ENCODE measurements at regions not wholly inside any gene's neighbourhood (a gene's known extent, or its start where the extent isn't known, plus 50 kb on each side); places are given as distances from the start of the nearest gene placed in this dataset.

DNA sequence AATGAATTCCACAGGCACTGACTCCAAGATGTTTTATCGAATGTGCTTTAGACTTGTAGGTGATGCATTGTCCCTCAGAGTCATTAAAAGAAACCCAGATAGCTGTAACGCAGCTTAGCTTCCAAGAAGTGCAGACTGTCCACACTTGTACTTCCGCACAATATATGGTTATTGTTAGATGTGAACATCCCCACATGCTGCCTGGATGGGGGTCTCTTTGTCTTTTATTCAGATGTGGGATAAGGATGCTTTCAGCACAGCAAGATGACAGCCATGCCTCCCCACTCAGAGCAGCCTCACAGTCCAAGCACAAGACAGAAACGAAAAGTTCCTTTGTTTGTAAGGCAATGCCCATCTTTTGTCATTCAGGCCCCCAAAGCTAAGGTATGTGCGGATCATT lies 416.6 kb downstream of the HRH4 start:
- no peak for ATAC-seq
- TF ChIP-seq RARB (CRISPR knock-in tag; IDR thresholded peaks at IDR 0.05): no peak
- TF ChIP-seq BACH2 (CRISPR knock-in tag; IDR thresholded peaks at IDR 0.05; ENCODE audit: borderline replicate concordance): no peak
- TF ChIP-seq PPARA (CRISPR knock-in tag; IDR thresholded peaks at IDR 0.05; ENCODE audit: borderline replicate concordance): no peak
- no peak for TF ChIP-seq ZFP3 (CRISPR knock-in tag; IDR thresholded peaks at IDR 0.05)

DNA sequence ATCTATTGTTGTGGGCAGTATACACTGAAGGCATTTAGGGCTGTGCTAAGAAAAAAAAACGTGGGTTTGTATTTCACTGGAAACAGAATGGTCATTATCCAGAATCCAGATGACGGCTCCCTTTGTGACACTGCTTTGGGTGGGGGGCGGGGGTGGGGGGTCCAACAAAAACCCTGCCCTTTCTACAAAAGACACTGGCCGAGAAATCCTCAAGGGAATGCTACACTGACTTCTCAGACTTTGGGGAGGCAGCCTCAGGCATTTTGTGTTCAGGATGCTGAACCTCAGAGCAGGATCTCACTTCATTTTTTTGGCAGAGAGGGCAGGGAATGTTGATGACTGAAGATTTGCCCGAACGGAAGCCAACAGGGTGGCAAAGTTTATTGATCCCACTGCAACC lies 417.1 kb downstream of the HRH4 start:
- TF ChIP-seq PPARA (CRISPR knock-in tag; IDR thresholded peaks at IDR 0.05; ENCODE audit: borderline replicate concordance) (no peak), TOX (CRISPR knock-in tag; IDR thresholded peaks at IDR 0.05; ENCODE audit: borderline replicate concordance) (no peak)
- TF ChIP-seq, protein P1, sequence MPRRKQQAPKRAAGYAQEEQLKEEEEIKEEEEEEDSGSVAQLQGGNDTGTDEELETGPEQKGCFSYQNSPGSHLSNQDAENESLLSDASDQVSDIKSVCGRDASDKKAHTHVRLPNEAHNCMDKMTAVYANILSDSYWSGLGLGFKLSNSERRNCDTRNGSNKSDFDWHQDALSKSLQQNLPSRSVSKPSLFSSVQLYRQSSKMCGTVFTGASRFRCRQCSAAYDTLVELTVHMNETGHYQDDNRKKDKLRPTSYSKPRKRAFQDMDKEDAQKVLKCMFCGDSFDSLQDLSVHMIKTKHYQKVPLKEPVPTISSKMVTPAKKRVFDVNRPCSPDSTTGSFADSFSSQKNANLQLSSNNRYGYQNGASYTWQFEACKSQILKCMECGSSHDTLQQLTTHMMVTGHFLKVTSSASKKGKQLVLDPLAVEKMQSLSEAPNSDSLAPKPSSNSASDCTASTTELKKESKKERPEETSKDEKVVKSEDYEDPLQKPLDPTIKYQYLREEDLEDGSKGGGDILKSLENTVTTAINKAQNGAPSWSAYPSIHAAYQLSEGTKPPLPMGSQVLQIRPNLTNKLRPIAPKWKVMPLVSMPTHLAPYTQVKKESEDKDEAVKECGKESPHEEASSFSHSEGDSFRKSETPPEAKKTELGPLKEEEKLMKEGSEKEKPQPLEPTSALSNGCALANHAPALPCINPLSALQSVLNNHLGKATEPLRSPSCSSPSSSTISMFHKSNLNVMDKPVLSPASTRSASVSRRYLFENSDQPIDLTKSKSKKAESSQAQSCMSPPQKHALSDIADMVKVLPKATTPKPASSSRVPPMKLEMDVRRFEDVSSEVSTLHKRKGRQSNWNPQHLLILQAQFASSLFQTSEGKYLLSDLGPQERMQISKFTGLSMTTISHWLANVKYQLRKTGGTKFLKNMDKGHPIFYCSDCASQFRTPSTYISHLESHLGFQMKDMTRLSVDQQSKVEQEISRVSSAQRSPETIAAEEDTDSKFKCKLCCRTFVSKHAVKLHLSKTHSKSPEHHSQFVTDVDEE (CRISPR knock-in tag; IDR thresholded peaks at IDR 0.05): no peak
- no peak for ATAC-seq

DNA sequence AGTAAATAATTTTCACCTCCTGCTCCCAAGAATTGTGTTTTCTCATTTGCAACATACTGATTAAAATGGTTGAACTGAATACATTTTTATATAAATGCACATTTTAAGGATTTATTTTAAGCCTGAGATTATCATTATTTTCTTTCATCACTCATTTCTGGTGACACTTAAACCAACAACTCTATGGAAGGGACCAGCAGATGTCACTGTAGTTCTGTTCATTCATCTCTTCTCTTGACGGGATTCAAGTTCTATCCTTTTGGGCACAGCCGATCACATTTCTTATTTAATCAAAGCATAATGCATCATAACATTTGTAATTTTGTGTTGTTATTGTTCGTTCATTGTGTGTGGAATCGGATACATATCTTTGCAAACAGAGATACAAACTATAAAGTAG lies 417.9 kb downstream of the HRH4 start:
- peak; percentile 85 for ATAC-seq
- no peak for TF ChIP-seq ISL1 (CRISPR knock-in tag; IDR thresholded peaks at IDR 0.05)
- TF ChIP-seq, protein P2, sequence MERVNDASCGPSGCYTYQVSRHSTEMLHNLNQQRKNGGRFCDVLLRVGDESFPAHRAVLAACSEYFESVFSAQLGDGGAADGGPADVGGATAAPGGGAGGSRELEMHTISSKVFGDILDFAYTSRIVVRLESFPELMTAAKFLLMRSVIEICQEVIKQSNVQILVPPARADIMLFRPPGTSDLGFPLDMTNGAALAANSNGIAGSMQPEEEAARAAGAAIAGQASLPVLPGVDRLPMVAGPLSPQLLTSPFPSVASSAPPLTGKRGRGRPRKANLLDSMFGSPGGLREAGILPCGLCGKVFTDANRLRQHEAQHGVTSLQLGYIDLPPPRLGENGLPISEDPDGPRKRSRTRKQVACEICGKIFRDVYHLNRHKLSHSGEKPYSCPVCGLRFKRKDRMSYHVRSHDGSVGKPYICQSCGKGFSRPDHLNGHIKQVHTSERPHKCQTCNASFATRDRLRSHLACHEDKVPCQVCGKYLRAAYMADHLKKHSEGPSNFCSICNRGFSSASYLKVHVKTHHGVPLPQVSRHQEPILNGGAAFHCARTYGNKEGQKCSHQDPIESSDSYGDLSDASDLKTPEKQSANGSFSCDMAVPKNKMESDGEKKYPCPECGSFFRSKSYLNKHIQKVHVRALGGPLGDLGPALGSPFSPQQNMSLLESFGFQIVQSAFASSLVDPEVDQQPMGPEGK (CRISPR knock-in tag; IDR thresholded peaks at IDR 0.05; ENCODE audit: borderline replicate concordance): no peak
- TF ChIP-seq SNAI2 (CRISPR knock-in tag; IDR thresholded peaks at IDR 0.05): no peak
- TF ChIP-seq TCF4 (CRISPR knock-in tag; IDR thresholded peaks at IDR 0.05; ENCODE audit: borderline replicate concordance): no peak
- no peak for TF ChIP-seq ZFP30 (CRISPR knock-in tag; IDR thresholded peaks at IDR 0.05)
- no peak for TF ChIP-seq BACH2 (CRISPR knock-in tag; IDR thresholded peaks at IDR 0.05; ENCODE audit: borderline replicate concordance)
- TF ChIP-seq, protein P3, sequence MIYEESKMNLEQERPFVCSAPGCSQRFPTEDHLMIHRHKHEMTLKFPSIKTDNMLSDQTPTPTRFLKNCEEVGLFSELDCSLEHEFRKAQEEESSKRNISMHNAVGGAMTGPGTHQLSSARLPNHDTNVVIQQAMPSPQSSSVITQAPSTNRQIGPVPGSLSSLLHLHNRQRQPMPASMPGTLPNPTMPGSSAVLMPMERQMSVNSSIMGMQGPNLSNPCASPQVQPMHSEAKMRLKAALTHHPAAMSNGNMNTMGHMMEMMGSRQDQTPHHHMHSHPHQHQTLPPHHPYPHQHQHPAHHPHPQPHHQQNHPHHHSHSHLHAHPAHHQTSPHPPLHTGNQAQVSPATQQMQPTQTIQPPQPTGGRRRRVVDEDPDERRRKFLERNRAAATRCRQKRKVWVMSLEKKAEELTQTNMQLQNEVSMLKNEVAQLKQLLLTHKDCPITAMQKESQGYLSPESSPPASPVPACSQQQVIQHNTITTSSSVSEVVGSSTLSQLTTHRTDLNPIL (CRISPR knock-in tag; IDR thresholded peaks at IDR 0.05; ENCODE audit: low read depth): no peak
- no peak for TF ChIP-seq ZFP3 (CRISPR knock-in tag; IDR thresholded peaks at IDR 0.05)
- no peak for TF ChIP-seq OSR1 (CRISPR knock-in tag; IDR thresholded peaks at IDR 0.05)
- TF ChIP-seq ESRRG (CRISPR knock-in tag; IDR thresholded peaks at IDR 0.05): no peak
- TF ChIP-seq GLIS3 (CRISPR knock-in tag; IDR thresholded peaks at IDR 0.05): no peak
- TF ChIP-seq, protein P4, sequence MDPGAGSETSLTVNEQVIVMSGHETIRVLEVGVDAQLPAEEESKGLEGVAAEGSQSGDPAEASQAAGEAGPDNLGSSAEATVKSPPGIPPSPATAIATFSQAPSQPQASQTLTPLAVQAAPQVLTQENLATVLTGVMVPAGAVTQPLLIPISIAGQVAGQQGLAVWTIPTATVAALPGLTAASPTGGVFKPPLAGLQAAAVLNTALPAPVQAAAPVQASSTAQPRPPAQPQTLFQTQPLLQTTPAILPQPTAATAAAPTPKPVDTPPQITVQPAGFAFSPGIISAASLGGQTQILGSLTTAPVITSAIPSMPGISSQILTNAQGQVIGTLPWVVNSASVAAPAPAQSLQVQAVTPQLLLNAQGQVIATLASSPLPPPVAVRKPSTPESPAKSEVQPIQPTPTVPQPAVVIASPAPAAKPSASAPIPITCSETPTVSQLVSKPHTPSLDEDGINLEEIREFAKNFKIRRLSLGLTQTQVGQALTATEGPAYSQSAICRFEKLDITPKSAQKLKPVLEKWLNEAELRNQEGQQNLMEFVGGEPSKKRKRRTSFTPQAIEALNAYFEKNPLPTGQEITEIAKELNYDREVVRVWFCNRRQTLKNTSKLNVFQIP (CRISPR knock-in tag; IDR thresholded peaks at IDR 0.05; ENCODE audit: borderline replicate concordance, low read depth): no peak

DNA sequence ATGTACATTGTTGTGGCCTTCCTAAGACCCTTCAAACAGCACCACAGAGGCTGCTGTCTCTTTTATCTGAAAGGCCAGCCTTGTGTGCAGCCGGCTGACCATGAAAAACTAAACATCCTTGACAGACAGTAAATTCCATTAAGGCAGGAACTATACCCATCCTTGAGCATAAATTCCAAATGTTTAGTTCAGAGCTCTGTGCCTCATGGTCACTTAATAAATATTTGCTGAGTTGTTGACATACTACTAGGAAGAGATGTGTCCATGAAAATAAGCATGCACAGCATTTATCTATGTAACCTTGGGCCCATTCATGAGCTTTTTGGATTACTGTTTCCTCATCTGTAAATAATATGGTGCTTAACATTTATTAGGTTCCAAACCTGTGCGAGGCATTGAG lies 424.8 kb downstream of the HRH4 start:
- no peak for TF ChIP-seq ZNF8 (CRISPR knock-in tag; IDR thresholded peaks at IDR 0.05)
- TF ChIP-seq, protein P5, sequence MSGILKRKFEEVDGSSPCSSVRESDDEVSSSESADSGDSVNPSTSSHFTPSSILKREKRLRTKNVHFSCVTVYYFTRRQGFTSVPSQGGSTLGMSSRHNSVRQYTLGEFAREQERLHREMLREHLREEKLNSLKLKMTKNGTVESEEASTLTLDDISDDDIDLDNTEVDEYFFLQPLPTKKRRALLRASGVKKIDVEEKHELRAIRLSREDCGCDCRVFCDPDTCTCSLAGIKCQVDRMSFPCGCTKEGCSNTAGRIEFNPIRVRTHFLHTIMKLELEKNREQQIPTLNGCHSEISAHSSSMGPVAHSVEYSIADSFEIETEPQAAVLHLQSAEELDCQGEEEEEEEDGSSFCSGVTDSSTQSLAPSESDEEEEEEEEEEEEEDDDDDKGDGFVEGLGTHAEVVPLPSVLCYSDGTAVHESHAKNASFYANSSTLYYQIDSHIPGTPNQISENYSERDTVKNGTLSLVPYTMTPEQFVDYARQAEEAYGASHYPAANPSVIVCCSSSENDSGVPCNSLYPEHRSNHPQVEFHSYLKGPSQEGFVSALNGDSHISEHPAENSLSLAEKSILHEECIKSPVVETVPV (CRISPR knock-in tag; IDR thresholded peaks at IDR 0.05): no peak
- TF ChIP-seq SNAI2 (CRISPR knock-in tag; IDR thresholded peaks at IDR 0.05): no peak
- ATAC-seq: no peak

DNA sequence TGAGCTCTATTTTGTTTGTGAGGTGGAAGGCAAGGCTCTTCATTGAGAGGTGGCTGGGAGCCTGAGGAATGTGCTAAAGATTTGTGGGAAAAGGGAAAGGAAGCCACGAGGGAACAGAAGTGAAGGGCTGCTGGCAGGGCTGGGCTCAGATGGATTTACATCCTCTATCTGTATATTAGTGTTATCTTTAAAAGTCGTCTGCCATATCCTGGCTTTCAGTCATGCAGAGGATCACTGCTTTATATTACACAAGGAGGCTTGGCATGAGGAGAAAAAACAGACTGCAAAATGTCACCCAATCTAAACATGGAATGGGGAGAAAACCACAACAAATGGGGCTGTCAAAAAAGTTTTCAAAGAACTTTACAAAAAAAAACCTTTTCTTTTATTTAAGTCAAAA lies 434.4 kb downstream of the HRH4 start:
- peak; percentile 90 for ATAC-seq
- no peak for TF ChIP-seq GLIS3 (CRISPR knock-in tag; IDR thresholded peaks at IDR 0.05)
- no peak for TF ChIP-seq TCF4 (CRISPR knock-in tag; IDR thresholded peaks at IDR 0.05; ENCODE audit: borderline replicate concordance)
- TF ChIP-seq SNAI2 (CRISPR knock-in tag; IDR thresholded peaks at IDR 0.05): no peak
- TF ChIP-seq ISL1 (CRISPR knock-in tag; IDR thresholded peaks at IDR 0.05): peak; percentile 75
- TF ChIP-seq, protein P2 (CRISPR knock-in tag; IDR thresholded peaks at IDR 0.05; ENCODE audit: borderline replicate concordance): peak; percentile 67; the same call in 1 of the 2 replicates
- no peak for TF ChIP-seq ARNTL (CRISPR knock-in tag; IDR thresholded peaks at IDR 0.05; ENCODE audit: borderline replicate concordance, low read depth)
- no peak for TF ChIP-seq ZFP30 (CRISPR knock-in tag; IDR thresholded peaks at IDR 0.05)
- TF ChIP-seq PPARA (CRISPR knock-in tag; IDR thresholded peaks at IDR 0.05; ENCODE audit: borderline replicate concordance): no peak
- TF ChIP-seq TOX (CRISPR knock-in tag; IDR thresholded peaks at IDR 0.05; ENCODE audit: borderline replicate concordance): peak; percentile 94
- TF ChIP-seq, protein P1 (CRISPR knock-in tag; IDR thresholded peaks at IDR 0.05): peak; percentile 71

Measured in SK-N-SH treated with all-trans-retinoic acid at 6 μM for 48 hours (cell line).